ENCODE measurements at regions not wholly inside any gene's neighbourhood (a gene's known extent, or its start where the extent isn't known, plus 50 kb on each side); places are given as distances from the start of the nearest gene placed in this dataset.
"Not testable (repeated sequence)": the region's sequence is repeated elsewhere in the genome, so short reads cannot be mapped to it uniquely, and the experiment has no call there.

DNA sequence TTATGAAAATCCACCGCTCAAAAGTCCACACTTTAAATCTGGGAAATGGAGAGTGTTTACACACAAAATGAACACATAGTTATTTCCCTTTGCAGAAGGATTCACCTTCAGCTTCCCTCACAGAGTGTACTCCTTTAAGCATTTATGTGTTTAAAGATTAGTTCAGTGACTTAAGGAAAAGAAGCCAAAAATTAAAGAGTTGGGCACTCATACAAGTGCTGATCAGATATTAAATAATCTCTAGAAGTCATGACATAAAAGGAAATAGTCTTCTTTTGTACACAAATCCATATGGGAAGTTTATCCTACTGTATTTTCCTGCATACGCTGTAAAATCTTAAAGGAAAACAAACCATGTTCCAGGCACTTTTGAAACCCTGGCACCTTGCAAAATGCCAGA, 174.2 kb downstream of the LNPK start:
- no peak for DNase-seq

DNA sequence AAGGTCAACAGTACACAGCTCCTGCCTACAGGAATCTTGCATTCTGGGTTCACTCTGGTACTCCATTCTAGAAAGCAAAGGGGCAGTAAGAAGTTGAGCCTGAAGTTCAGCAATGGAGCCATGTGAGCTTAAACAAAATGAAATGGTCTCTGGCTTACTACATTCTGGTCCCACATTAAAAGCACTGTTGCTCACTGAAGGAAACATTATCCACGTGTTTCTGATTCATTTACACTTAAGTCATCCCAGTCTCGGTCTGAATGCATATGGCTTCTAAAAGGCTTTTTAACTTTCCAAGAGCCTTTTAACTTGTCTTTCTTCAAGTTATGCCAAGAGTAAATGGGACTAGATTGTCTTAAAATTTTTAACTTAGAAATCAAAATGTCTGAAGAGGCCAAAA, 177.8 kb downstream of the LNPK start:
- DNase-seq = no peak

DNA sequence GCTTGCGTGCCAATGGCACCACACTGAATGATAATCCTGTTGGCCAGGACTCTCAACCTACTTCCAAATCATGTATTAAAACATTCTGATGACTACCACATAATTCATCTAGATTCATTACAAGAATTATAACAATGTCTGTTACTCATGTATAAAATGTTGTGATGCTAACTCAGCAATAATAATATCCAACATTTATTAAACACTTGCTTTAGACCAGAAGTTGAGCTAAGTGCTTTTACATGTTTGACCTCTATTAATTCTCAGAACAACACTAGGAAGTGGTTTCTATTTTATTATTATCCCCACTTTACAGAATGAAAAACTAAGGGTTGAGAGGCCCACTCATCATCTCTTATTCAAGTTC, 178.4 kb downstream of the LNPK start:
- no peak for DNase-seq

DNA sequence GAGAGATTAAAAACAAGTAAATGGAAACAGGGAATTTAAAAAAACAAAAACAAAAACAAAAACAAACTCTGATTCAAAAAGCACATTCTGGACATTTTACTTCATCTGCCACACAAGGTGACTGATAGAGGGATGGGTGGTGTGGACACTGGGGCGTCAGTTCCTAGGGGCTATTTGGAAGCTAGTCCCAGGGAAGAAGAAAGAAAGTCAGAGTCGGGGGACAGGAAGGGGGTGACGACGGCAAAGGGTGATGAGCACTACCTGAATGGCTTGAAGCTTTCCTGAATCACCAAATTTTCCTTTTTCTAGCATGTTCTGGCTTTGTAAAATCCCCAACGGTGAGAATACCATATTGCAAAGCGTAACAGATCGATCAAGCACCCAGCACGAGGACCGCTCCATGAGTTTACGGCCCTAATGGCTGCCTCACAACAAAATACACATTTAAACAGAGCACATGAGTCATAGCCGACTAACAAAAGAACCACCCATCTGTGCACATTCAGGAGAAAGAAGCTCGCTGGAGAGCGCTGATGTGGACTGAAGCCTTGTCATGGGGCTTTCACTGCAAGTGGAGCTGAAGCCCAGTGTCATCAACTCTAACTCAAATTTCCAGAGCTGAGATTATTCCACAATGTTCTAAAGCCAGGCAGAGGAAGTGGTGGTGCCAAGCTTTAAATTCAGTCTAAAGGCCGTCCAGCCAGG, 178.9 kb downstream of the LNPK start:
- no peak for DNase-seq

DNA sequence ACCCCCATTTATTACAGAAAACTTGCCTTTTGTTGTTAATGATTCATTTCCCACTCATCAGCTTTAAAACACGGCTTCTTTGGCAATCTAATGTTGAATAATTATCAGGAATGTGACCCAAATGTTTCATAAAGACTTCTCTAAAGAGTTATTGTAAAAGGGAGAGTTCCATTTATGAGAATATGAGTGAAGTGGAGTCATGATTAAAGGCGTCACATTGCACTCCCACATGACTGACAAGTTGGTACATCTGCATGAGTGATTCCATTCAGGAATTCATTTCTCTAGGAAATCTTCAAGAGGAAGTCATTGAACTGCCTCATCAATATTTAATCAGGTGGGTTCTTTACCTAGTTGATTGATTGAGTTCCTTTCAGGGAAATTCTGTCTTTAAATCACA, 184.8 kb downstream of the LNPK start:
- no peak for DNase-seq

DNA sequence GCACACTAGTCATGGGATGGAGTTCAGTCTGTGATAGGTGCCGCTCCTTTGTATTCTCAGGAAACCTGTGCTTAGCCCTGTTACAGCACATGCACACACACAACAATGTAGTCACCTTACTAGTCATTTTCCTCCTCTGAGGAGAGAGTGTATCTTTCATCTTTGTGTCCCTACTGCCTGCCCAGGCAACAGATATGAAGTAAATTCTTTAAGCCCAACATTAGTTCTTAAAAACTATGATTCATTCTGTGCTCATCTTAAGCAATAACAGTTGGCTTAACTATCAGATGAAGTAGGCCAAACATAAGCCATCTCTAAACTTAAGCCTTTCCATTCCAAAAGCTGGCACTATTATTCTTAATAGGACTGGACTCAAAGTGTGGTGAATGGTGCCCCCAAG, 186.5 kb downstream of the LNPK start:
- DNase-seq = no peak

DNA sequence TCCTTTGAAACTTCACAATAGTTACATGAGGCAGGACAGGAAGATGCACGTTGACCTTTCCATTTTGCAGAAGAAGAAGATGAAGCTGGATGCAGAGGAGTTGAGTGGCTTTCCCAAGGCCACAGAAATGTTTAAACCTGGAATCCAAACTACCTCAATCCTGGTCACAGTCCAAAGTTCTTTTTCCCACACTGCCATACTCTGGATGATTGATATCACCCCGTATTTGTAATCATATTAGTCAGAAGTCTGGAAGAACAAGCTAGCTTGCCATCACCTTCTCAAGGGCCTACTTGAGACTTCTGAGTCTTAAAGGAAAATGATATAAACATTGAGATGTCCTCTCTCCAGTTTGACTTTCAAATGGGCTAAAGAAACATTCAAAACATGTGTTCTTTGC, 190.1 kb downstream of the LNPK start:
- no peak for DNase-seq

DNA sequence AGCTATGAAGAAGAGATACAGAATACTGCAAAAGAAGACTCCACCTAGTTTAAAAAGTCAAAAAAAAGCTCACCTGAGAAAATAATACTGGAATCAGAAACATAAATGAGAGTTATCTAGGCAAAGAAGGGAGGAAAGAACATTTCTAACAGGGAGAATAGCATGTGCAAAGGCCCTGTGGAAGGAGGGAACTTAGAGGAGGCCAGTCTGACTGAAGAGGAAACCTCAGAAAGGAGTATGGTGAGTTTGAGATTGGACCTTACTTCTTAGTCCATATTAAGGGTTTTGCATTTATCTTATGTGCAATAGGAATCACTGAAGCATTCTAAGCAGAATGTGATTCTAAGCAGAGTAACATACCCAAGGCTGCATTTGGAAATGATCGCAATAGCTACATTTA, 193.2 kb downstream of the LNPK start:
- DNase-seq = no peak

DNA sequence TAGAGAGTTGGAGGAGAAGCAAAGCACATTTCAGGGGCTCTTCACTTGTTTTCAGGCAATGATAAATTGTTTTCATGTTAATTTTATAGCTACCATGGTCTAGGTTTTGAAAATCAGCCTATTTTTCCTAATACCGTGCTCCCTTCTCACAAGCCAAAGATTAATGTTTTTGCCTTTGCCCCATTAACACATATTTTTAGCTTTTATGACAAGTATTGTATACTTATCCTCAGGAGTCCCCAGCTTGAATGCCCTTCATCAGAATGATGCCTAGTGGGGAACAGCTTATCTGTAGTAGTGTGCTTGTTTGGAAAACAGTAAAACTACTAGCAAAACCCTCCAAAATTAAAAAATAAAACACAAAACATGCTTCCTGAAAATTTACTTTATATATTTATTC, 194.0 kb downstream of the LNPK start:
- DNase-seq = no peak

DNA sequence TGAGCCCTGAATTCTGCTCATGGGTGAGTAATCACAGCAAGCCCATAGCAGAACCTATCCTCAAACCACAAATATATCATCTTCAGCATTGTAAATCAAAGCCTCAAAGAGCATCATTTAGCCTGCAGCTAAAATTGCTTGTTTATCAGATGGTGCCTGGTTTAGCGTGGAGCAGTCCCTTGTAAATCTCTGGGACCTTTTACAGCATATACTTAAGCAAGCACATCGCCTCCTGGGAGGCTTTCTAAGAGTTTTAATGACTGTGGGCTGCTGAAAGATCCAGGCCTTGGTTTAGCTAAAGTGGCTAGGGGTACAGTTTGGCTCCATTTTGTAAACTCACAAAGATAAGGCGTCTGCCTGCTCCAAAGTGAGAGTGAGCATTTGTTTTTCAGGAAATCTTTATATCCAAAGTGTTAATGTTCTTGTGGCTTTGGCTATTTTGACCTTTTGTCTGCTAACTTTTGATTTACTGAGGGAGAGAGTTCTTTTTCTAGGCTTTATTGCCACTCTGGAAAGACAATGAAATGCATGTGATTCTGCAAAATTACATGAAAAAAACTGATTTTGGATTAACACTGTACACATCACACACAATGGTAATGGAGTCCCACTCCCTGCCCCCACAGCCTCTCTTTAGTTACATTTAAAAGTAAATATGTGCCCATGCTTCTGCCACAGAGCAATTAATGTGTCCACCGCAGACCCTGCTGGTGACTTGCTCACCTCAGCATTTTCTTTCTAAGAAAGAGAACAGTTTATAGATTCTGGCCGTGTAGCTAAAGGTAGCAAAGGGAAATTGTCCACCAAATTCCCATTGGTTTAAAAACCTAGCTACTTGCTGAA, 194.8 kb downstream of the LNPK start:
- no peak for DNase-seq

DNA sequence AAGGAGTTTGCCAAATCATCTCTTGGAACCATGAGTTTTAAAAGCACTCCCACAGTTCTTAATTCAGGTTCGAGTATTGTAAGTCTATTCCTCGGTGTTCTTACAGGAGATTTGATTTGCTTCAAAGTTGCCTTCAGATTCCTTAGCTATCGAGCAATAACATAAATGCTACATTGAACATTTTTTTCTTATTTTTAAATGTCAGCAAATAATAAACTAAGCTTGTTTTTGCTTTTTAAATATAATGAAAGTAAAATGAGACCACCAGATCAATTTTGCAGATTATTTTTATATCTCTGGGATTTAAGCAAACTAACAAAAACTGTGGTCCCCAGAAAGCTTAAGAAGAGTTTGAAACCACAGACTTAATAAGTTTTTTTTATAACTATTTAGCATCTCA, 195.5 kb downstream of the LNPK start:
- DNase-seq = no peak

DNA sequence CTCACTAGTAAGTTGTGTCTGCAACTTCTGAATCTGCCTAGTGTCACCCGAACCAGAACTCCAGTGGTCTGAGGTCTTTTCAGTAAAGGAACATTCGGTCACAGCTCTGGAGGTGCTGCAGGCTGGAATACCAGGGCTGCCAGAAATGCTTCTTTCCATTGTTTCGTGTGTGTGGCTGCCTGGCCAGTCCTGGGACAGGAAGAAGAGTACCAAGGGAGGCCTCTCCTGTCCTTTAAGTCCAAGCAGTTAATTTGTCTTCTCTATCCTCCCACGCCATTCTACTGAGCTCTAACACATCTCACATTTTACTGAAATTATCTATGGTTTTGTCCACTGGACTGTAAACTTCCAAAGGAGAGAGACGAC, 196.0 kb downstream of the LNPK start:
- no peak for DNase-seq

DNA sequence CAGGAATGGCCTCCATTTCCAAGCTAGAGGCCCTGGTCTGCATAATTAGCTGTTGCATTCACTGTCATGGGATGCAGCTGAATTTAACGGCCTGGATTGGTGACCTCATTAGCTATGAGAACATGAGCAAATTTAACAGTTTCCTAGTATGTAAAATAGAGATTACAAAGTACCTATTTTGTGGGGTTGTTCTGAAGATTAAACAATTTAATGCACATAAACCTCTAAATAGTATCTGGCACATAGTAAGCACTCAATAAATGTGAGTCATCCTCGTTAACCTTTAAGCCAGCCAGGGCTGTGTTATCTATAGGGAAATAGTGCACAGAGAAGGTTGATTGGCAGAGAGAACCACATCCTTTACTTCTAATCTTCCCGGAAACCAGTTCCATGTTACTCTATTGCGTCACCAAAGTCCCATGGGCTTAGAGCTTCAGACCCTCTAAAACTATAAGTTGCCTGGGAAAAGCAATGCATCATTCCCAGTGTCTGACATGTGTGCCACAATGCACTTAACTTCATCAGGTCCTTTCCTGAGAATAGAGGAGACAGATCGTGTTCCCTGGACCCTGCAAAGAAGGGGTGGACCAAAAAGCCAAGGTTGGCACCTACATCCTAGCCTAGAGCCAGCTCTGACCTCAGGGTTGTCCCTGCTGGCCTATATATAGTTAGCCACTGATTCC, 196.5 kb downstream of the LNPK start:
- no peak for DNase-seq

DNA sequence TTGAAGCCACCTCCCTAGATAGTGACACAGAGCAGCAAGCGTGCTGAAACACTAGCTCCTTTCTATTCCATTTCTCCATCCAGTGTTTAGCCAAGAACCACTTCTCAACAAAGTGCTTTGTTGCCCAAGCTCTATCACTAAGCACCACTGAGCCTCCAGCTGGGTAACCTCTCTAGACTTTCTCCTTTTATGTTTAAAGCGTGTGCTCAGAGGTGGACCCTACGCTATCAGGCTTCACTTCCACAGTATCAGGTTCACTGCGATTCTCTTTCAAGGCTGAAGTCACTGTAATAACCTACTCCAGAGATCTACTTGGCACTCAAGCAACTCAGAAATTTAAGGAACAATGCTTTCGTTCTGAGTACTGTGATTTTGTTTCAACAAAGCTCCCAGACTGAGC, 197.9 kb downstream of the LNPK start:
- no peak for DNase-seq

DNA sequence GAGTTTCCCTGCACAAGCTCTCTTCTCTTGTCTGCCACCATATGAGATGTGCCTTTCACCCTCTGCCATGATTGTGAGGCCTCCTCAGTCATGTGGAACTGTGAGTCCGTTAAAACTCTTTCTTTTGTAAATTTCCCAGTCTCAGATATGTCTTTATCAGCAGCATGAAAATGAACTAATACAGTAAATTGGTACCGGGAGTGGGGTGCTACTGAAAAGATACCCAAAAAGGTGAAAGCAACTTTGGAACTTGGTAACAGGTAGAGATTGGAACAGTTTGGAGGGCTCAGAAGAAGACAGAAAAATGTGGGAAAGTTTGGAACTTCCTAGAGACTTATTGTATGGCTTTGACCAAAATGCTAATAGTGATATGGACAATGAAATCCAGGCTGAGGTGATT, 205.6 kb downstream of the LNPK start:
- not testable (repeated sequence) for DNase-seq

DNA sequence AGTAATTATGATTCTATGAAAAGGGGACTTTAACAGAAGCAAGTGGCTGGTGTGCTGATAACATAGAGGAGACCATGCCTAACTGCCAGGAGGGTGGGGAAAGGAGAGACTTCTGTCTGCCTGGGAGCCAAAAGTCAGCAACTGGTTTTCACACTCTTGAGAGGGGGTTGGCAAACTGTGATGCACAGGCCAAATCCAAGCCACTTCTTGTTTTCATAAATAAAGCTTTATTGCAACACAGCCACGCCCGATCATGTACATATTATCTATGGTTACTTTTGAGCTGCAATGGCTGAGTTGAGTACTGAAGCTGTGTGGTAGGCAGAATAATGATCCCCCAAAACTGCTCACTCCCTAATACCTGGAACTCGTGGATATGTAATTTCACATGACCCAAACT, 208.4 kb downstream of the LNPK start:
- no peak for DNase-seq

DNA sequence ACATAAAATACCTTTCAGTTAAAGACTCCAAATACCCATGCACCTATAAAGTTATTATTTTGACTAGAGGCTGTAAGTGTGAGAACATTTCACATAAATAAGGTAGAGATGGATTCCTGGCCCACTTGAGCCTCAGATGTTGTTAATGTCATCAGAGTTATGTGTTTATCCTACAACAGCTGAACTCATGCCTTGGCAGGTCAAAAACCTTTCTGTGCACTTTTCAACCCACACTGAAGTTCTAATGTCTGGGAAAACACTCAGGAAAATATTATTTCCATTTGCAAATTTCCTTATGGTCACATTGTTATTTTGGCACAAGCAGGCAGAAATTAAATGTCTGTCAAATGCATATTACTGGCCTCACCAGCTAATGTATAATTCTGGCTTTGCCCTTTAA, 209.2 kb downstream of the LNPK start:
- no peak for DNase-seq

DNA sequence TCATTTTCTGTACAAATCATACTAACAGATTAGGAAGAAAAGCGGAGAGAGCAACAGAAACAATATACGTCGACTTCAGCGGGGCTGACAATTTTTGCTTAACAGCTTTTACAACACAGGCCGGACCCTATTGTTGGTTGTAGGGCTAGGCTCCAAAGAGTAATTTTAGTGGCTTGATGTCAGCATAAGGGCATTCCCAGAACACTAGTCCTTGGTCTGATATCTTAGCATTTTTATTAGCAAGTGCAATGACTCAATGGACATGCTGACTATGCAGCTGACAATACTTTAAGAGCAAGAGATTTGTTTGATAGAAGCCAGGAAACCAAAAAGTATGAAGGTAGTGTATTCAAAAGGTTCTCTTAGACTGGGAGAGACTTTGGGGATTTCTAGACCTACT, 209.9 kb downstream of the LNPK start:
- DNase-seq = no peak

DNA sequence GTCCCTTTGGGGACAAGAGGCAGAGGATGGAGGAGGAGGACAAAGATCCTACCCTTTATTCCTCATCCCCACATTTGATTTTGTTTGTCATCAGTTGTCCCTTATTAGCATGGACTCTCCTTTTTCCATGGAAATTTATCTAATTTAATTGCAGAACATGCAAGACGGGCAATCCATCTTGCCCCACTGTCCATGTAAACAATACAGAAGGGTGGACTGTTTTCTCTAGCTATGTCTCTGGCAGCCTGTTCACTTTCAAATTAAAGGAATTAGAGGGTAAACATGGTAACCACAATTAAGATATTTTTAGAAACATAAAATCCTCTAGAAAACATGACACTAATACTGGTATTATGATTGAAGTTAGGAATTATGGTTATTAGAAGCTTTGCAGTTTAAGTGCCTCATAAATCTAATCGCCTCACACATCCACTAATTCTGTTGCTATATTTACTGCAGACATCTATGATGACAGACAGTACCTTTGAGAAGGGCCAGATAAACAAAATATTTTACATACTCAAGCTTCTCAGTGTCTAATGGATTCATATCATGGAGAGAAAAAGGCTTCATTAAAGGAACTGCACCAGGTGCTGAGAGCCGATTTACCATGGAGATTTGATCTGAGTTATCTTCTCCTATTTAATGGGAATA, 215.5 kb downstream of the LNPK start:
- no peak for DNase-seq

DNA sequence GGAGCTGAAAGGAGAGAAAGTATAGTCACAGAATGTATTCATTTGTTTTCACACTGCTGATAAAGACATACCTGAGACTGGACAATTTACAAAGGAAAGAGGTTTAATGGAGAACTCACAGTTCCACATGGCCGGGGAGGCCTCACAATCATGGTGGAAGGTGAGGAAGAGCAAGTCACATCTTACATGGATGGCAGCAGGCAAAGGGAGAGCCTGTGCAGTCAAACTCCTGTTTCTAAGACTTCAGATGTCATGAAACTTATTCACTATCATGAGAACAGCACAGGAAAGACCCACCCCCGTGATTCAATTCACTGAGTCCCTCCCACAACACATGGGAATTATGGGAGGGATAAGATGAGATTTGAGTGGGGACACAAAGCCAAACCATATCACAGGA, 224.7 kb downstream of the LNPK start:
- not testable (repeated sequence) for DNase-seq

DNA sequence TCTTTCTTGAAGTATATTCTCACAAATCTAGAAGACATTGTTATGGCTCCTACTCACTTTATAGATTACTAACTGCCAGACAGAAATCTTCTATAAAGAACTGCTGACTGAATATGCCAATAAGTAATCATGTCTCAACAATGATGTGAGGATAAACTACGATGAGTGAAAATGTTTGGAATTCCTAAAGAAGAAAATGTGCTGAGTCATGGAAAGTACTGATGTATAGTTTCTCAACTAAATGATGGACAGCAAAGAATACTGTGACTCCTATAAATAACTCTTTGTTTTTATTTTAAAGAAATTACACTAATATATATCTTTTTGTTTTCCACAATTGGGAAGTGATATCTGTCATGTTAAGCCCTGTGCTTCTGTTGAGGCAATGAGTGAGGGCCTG, 232.9 kb downstream of the LNPK start:
- no peak for DNase-seq

DNA sequence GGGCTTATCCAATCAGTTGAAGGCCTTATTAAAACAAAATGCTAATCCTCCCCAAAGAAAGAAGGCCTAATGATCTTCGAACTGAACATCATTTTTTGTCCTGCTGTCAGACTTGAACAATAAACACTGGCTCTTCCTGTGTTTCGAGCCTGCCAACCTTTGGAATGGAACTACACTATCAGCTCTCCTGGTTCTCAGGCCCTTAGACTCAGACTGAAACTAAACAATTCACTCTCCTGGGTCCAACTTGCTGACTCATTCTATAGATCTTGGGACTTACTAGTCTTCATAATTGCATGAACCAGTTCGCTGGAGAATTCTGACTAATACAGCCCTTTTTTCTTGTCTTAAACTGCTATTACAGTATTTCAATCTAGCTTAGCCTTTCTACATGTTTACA, 235.2 kb downstream of the LNPK start:
- no peak for DNase-seq

DNA sequence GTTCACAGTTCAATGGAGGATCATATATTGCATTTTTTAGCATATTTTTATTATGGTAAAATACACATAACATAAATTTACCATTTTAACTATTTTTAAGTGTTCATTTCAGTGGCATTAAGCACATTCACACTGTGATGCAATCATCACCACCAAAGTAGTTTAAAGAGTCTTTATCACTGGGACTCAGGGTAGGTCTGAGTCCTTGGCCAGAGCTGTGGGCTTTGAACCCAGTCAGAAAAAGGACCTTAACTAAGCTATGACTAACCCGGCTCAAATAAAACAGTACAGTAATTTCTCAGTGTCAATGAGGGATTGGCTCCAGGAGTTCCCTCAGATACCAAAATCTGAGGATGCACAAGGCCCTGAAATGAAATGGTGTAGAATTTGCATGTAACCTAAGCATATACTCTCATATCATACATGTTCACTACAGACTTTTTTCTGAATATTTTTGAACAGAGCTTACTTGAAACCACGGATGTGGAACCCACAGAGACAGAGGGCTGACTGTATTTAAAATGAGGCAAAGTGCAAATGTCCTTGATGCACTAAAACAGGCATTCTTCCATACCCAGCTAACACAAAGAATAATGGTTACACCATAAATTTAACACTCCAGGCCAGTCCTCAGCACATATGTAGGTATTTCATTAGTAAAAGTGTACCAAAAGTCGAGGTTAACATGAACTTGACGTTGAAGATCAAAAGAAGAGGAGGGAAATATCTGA, 246.2 kb downstream of the LNPK start:
- DNase-seq = no peak

All from T-helper 2 cell (primary cell).